ENCODE measurements at regions not wholly inside any gene's neighbourhood (a gene's known extent, or its start where the extent isn't known, plus 50 kb on each side); places are given as distances from the start of the nearest gene placed in this dataset.

DNA sequence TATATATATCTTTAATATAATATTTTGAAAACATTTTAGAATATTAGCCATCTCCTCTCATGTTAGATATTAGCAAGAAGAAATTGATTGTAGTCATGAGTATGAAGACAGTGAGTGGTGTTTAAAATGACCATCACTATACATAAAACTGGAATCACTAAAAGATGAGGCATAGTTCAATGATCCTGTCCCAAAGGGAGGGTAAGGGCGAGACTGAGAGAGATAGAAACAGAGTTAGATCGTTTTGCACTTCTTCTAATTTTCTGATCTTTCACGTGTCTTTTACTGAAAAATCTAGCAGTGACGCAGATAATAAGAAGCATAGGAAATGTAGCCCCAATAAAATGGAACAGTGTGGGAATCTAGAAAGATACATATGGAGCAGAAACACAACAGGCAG, 627.4 kb downstream of the SLC16A7 start:
- FAIRE-seq (no peak), ATAC-seq (no peak), DNase-seq (ENCODE audit: extremely low read depth in 1 of 4, low spot score in 3 of 4) (no peak)
- TF ChIP-seq CBX3 (IDR thresholded peaks at IDR 0.05; ENCODE audit: borderline replicate concordance in 1 of 2, low read length in 2 of 2) (no peak), ELF1 (tag; IDR thresholded peaks at IDR 0.05) (no peak), FOXJ2 (tag; IDR thresholded peaks at IDR 0.05) (no peak), CAMTA2 (CRISPR knock-in tag; conservative IDR thresholded peaks at IDR 0.05) (no peak), POU5F1 (IDR thresholded peaks at IDR 0.05; ENCODE audit: borderline replicate concordance, low read depth, low read length, partially characterized antibody) (no peak), PTTG1 (tag; IDR thresholded peaks at IDR 0.05; ENCODE audit: low read depth) (no peak), TBP (optimal IDR thresholded peaks at IDR 0.05; ENCODE audit: low read depth, low read length) (peak; percentile 64), PML (IDR thresholded peaks at IDR 0.05; ENCODE audit: low read length) (peak; percentile 33; the same call in 1 of the 2 replicates), MTA1 (IDR thresholded peaks at IDR 0.05; ENCODE audit: borderline replicate concordance) (no peak)
- TF ChIP-seq, protein P1, sequence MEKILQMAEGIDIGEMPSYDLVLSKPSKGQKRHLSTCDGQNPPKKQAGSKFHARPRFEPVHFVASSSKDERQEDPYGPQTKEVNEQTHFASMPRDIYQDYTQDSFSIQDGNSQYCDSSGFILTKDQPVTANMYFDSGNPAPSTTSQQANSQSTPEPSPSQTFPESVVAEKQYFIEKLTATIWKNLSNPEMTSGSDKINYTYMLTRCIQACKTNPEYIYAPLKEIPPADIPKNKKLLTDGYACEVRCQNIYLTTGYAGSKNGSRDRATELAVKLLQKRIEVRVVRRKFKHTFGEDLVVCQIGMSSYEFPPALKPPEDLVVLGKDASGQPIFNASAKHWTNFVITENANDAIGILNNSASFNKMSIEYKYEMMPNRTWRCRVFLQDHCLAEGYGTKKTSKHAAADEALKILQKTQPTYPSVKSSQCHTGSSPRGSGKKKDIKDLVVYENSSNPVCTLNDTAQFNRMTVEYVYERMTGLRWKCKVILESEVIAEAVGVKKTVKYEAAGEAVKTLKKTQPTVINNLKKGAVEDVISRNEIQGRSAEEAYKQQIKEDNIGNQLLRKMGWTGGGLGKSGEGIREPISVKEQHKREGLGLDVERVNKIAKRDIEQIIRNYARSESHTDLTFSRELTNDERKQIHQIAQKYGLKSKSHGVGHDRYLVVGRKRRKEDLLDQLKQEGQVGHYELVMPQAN (IDR thresholded peaks at IDR 0.05; ENCODE audit: borderline replicate concordance), result no peak
- TF ChIP-seq, protein P2, sequence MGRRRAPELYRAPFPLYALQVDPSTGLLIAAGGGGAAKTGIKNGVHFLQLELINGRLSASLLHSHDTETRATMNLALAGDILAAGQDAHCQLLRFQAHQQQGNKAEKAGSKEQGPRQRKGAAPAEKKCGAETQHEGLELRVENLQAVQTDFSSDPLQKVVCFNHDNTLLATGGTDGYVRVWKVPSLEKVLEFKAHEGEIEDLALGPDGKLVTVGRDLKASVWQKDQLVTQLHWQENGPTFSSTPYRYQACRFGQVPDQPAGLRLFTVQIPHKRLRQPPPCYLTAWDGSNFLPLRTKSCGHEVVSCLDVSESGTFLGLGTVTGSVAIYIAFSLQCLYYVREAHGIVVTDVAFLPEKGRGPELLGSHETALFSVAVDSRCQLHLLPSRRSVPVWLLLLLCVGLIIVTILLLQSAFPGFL (CRISPR knock-in tag; IDR thresholded peaks at IDR 0.05), result no peak
- TF ChIP-seq, protein P3, sequence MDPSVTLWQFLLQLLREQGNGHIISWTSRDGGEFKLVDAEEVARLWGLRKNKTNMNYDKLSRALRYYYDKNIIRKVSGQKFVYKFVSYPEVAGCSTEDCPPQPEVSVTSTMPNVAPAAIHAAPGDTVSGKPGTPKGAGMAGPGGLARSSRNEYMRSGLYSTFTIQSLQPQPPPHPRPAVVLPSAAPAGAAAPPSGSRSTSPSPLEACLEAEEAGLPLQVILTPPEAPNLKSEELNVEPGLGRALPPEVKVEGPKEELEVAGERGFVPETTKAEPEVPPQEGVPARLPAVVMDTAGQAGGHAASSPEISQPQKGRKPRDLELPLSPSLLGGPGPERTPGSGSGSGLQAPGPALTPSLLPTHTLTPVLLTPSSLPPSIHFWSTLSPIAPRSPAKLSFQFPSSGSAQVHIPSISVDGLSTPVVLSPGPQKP (CRISPR knock-in tag; IDR thresholded peaks at IDR 0.05), result no peak
- TF ChIP-seq, protein P4, sequence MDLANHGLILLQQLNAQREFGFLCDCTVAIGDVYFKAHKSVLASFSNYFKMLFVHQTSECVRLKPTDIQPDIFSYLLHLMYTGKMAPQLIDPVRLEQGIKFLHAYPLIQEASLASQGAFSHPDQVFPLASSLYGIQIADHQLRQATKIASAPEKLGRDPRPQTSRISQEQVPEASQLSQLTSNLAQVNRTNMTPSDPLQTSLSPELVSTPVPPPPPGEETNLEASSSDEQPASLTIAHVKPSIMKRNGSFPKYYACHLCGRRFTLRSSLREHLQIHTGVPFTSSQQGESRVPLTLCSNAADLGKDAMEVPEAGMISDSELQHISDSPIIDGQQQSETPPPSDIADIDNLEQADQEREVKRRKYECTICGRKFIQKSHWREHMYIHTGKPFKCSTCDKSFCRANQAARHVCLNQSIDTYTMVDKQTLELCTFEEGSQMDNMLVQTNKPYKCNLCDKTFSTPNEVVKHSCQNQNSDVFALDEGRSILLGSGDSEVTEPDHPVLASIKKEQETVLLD (IDR thresholded peaks at IDR 0.05), result no peak
- TF ChIP-seq, protein P5, sequence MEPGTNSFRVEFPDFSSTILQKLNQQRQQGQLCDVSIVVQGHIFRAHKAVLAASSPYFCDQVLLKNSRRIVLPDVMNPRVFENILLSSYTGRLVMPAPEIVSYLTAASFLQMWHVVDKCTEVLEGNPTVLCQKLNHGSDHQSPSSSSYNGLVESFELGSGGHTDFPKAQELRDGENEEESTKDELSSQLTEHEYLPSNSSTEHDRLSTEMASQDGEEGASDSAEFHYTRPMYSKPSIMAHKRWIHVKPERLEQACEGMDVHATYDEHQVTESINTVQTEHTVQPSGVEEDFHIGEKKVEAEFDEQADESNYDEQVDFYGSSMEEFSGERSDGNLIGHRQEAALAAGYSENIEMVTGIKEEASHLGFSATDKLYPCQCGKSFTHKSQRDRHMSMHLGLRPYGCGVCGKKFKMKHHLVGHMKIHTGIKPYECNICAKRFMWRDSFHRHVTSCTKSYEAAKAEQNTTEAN (CRISPR knock-in tag; IDR thresholded peaks at IDR 0.05), result no peak
- no peaks in the 10 kb centered on the region for H3K79me2 ChIP-seq (ENCODE audit: control insufficient read depth, insufficient read depth, low read length)
- in situ Hi-C loops (cut with MboI), result no loop called here
- no peak overlapping the region for H3K4me3 ChIP-seq
- H3K36me3 ChIP-seq (ENCODE audit: control insufficient read depth, insufficient read depth, low read length), result no peaks in the 10 kb centered on the region
- intact Hi-C loops (cut with micrococcal nuclease), result no loop called here
- H3K9ac ChIP-seq (ENCODE audit: insufficient read depth in 1 of 2, low read depth in 2 of 2, low read length in 2 of 2), result no peak overlapping the region
- H3K27me3 ChIP-seq (ENCODE audit: control insufficient read depth in 2 of 2, insufficient read depth in 2 of 2, low read length in 2 of 2), result no peaks in the 10 kb centered on the region
- no peaks in the 10 kb centered on the region for H4K20me1 ChIP-seq (replicated peaks; ENCODE audit: control insufficient read depth, insufficient read depth, low read length)
- no TSS peak for BruUV-seq (replicated peaks)
- H2AFZ ChIP-seq (ENCODE audit: low read depth, low read length), result no peak overlapping the region
- no peak overlapping the region for H3K4me2 ChIP-seq (ENCODE audit: insufficient read depth, low read length)
- CTCF ChIA-PET (ENCODE audit: low intra/inter-chr PET ratio), result no interaction called here
- H3K9me1 ChIP-seq (ENCODE audit: control insufficient read depth, insufficient read depth, low read length), result no peaks in the 10 kb centered on the region
- POLR2A ChIA-PET, result no interaction called here
- no peaks in the 10 kb centered on the region for H3K4me1 ChIP-seq (replicated peaks in 1 of 2; ENCODE audit: control insufficient read depth in 2 of 2, insufficient read depth in 2 of 2, low read length in 2 of 2)
- 13% methylated on average over 4 of the region's 4 CpGs for WGBS (ENCODE audit: insufficient coverage, low coverage, missing lambda C conversion rate)
- no peak overlapping the region for H3K27ac ChIP-seq (ENCODE audit: extremely low read depth, low read depth, low read length)
- peaks cover 4% of the 10 kb centered on the region; the same call in 1 of the 2 replicates for H3K9me3 ChIP-seq (replicated peaks; ENCODE audit: control insufficient read depth, insufficient read depth, low read depth, low read length)

Data from K562 (cell line).